Ectodermal cell (in vitro differentiated cells): ENCODE measurements at regions not wholly inside any gene's neighbourhood (a gene's known extent, or its start where the extent isn't known, plus 50 kb on each side); places are given as distances from the start of the nearest gene placed in this dataset.
"Not testable (repeated sequence)": the region's sequence is repeated elsewhere in the genome, so short reads cannot be mapped to it uniquely, and the experiment has no call there.

Experiments used
- H3K27ac ChIP-seq: 2 replicates; pipeline ENCODE4 v1.7.0; 2013; ENCODE audit warnings: mild to moderate bottlenecking, low read depth, low read length; ENCODE audit not compliant: insufficient read depth, poor library complexity, severe bottlenecking
- H3K27me3 ChIP-seq: 2 replicates; pipeline ENCODE4 v1.7.0; 2013; ENCODE audit warnings: mild to moderate bottlenecking, low read length; ENCODE audit not compliant: insufficient read depth, control insufficient read depth, poor library complexity, severe bottlenecking
- H3K36me3 ChIP-seq: one replicate; pipeline ENCODE4 v1.7.0; 2013; ENCODE audit warnings: low read length; ENCODE audit not compliant: control insufficient read depth, insufficient read depth
- H3K4me1 ChIP-seq: one replicate; pipeline ENCODE4 v1.7.0; 2013; ENCODE audit warnings: low read length; ENCODE audit not compliant: control insufficient read depth, insufficient read depth
- H3K4me3 ChIP-seq: 2 replicates; pipeline ENCODE4 v1.7.0; 2013; ENCODE audit warnings: low read depth, low read length, control low read depth; ENCODE audit not compliant: insufficient read depth
- H3K9me3 ChIP-seq: 2 replicates; pipeline ENCODE4 v1.7.0; 2013; ENCODE audit warnings: mild to moderate bottlenecking, low read length, moderate library complexity; ENCODE audit not compliant: control insufficient read depth
- WGBS, 2 experiments: methylation state at CpG; one replicate each; pipeline ENCODE4 v1.1.7; 2013; ENCODE audit warnings: missing lambda C conversion rate in 2 of 2; 5-methylcytosine and 5-hydroxymethylcytosine counted together

- 66 to 84% methylated on average over 4 of the region's 4 CpGs for WGBS, 2 experiments
- Histone ChIP-seq H3K4me1 (no peaks in the 10 kb centered on the region), H3K4me3 (no peak overlapping the region), H3K27ac (no peak overlapping the region), H3K27me3 (no peaks in the 10 kb centered on the region), H3K9me3 (no peaks in the 10 kb centered on the region), H3K36me3 (no peaks in the 10 kb centered on the region)
Measured at GRCh38 chr14:23750357-23750756, 114.2 kb downstream of the DHRS2 start.

DNA sequence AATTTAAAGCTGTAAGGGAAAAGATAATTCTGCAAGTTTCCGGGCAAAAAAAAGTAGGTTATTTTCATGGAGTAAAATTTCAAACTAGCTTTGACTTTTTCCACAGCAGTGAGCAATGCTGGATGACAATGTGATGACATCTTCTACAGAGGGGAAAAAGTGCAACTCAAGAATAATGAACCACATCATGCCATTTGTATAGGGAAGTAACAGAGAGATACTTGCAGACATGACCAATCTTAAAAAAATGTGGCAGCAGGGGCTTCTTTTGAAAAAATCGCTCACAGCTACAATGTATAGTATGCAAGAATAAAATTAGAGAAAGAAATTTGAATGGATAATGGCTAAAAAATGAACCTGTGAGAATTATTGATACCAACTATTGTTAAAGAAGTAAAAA is 115.5 kb downstream of the DHRS2 start:
- WGBS, 2 experiments = 70 to 83% methylated on average over 2 of the region's 2 CpGs
- Histone ChIP-seq H3K9me3 (no peaks in the 10 kb centered on the region), H3K36me3 (no peaks in the 10 kb centered on the region), H3K4me3 (no peak overlapping the region), H3K4me1 (no peaks in the 10 kb centered on the region), H3K27ac (no peak overlapping the region), H3K27me3 (no peaks in the 10 kb centered on the region)

GRCh38 chr14:23763394-23763793 is 127.2 kb downstream of the DHRS2 start:
- Histone ChIP-seq H3K9me3 (no peaks in the 10 kb centered on the region), H3K36me3 (no peaks in the 10 kb centered on the region), H3K27me3 (no peaks in the 10 kb centered on the region), H3K27ac (no peak overlapping the region), H3K4me3 (no peak overlapping the region), H3K4me1 (no peaks in the 10 kb centered on the region)
- WGBS, 2 experiments = 40 to 77% methylated on average over 1 of the region's 1 CpG

DNA sequence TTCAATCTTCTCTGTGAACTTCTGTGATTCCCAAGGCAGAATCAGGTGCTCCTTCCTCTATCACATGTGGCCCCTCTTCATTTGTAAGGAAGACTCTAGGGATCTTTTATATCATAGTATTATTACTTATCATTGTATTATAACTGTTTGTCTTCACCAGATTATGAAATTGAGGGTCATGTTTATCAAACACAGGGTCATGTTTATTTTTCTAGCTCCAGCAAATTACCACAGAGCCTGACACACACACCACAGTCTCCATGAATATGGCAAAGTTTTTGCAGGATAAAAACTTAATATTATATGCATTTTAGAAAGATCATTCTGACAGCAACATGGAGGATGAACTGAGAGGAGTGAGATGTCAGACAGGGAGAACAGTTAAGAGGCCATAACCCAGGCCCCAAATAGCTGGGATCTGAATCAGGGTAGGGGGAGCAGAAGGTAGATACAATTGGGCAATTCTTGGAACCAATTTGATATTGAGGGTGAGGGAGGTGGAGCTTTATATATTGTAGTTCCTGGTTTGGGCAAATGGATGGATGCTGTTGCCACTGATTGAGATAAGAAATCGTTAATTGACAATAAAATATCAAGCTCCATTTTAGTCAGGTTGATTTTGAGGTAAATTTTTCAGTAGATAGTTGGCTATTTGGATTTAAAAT is 130.7 kb downstream of the DHRS2 start:
- no peak overlapping the region for H3K27ac ChIP-seq
- no peaks in the 10 kb centered on the region for H3K4me1 ChIP-seq
- H3K9me3 ChIP-seq = no peaks in the 10 kb centered on the region
- H3K27me3 ChIP-seq = no peaks in the 10 kb centered on the region
- H3K4me3 ChIP-seq = no peak overlapping the region
- whole genome bisulfite sequencing, 2 experiments = 0% methylated on average over 1 of the region's 1 CpG; no CpG with 5 or more reads in 1 of the 2 experiments
- no peaks in the 10 kb centered on the region for H3K36me3 ChIP-seq

DNA sequence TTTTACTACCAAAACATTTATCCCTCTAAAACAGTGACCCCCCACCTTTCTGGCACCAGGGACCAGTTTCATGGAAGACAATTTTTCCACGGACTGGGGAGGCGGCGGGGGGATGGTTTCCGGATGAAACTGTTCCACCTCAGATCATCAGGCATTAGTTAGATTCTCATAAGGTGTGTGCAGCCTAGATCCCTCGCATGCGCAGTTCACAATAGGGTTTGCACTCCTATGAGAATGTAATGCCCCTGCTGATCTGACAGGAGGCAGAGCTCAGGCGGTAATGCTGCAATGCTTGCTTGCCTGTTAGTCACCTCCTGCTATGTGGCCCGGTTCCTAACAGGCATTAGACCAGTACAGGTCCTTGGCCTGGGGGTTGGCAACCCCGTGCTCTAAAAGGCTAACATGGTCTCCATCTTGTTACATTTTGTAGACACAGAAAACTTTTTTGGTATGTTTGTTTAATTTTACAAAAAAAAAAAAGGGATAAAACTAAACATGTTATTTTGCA is 133.1 kb downstream of the DHRS2 start:
- 62 to 64% methylated on average over 9 of the region's 9 CpGs for WGBS, 2 experiments
- H3K4me1 ChIP-seq, H3K4me3 ChIP-seq, H3K27me3 ChIP-seq, H3K9me3 ChIP-seq, H3K27ac ChIP-seq, H3K36me3 ChIP-seq: not testable (repeated sequence)

DNA sequence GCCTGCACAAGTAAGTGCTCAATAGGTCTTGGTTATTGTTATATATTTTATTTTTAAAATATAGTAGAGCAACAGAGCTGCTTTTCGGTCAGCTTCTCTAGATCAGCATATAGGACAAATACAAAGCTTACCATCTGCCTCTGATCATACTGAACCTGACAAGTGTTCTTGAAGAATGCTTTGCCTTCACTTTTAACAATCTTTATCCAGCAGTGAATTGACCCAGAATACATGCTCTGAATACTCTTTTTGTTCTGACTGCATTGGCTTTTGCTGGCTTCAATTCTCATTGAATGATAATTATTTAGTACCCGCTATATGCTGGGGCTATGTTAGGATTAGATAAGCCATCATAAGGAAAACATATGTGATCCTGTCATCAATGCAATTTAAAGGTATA is 137.8 kb downstream of the DHRS2 start:
- 87 to 100% methylated on average over 1 to 2 of the region's 2 CpGs for WGBS, 2 experiments
- no peaks in the 10 kb centered on the region for H3K36me3 ChIP-seq
- H3K9me3 ChIP-seq = no peaks in the 10 kb centered on the region
- no peaks in the 10 kb centered on the region for H3K27me3 ChIP-seq
- H3K4me3 ChIP-seq = no peak overlapping the region
- H3K4me1 ChIP-seq = no peaks in the 10 kb centered on the region
- no peak overlapping the region for H3K27ac ChIP-seq

DNA sequence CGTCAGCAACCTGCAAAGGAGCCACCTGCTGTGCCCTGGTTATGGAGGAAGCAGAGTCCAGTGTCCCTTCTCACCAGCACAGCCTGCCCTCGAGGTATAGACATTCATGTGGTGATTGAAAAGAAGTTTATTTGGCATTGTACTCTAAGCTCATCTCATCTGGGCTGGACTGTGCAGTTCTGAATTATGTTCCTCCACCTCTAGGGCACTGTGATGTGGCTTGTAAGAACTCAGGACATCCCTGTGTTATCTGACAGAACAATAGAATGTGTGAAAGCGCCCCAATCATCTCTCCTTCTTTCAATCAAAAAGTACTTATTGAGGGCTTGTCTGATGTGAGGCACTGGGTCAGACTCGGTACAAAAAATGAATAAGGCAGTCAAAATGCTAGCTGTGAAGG is 140.1 kb downstream of the DHRS2 start:
- no peaks in the 10 kb centered on the region for H3K9me3 ChIP-seq
- no peak overlapping the region for H3K27ac ChIP-seq
- 57 to 71% methylated on average over 4 of the region's 4 CpGs for WGBS, 2 experiments
- H3K4me1 ChIP-seq = no peaks in the 10 kb centered on the region
- H3K4me3 ChIP-seq = no peak overlapping the region
- H3K36me3 ChIP-seq = no peaks in the 10 kb centered on the region
- no peaks in the 10 kb centered on the region for H3K27me3 ChIP-seq

DNA sequence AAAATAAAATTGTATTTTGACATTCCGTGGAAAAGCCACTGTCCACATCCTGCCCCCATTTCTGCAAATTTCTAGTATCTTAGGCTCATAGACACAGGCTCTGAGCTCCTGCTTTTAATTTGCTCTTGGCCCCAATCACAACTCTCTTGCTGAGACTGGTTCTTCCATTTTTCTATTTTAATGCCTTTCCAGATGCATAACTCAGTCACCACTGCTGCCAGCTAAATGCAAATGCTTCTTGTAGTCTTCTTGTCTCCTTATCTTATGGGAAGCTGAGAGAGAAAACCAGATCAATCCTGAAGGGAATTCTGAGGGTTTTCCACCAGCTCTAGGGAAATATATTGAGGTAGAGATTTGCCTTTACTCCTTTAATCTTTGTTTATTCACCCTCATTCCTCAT is 149.0 kb downstream of the DHRS2 start:
- Histone ChIP-seq H3K27ac (no peak overlapping the region), H3K9me3 (no peaks in the 10 kb centered on the region), H3K36me3 (no peaks in the 10 kb centered on the region), H3K4me1 (no peaks in the 10 kb centered on the region), H3K4me3 (no peak overlapping the region), H3K27me3 (no peaks in the 10 kb centered on the region)
- 79 to 83% methylated on average over 1 of the region's 1 CpG for WGBS, 2 experiments

DNA sequence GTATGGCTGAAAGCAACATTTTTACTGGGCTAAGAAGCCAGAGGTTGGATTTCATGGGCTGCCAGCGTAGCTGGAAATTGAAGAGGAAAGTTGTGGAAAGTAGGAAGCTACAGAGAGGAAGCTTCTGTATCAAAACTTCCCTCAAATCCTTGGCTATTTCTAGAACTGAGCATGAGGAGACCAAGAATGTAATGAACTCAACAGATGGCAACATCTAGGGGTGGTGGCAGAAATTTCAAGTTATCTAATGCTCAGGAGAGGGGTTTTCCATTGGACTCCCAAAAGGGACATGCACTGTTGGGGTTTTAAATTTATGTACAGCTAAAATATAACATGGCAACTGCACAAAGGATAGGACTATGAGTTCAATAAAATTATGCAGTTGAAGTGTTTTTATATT is 151.3 kb downstream of the DHRS2 start:
- H3K27ac ChIP-seq = no peak overlapping the region
- 64 to 71% methylated on average over 1 of the region's 1 CpG for WGBS, 2 experiments

DNA sequence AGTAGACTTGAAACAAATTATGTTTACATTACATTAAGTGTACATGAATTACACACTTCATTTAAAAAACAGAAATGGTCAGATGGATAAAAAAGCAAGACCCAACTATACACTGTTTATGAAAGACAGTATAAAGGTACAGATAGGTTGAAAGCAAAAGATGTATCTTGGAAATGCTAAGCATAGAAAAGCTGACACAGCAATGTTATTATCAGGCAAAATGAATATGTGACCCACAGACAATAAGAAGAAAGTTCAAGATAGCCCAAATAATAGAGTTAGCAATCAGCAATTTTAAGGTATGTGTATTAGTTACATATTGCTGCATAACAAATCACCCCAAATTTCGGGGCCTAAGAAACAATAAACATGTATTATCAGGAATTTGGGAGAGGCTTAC is 153.5 kb downstream of the DHRS2 start:
- Histone ChIP-seq H3K27me3 (no peaks in the 10 kb centered on the region), H3K27ac (no peak overlapping the region), H3K4me3 (no peak overlapping the region), H3K4me1 (no peaks in the 10 kb centered on the region), H3K9me3 (peaks cover 2% of the 10 kb centered on the region), H3K36me3 (no peaks in the 10 kb centered on the region)
- 50 to 69% methylated on average over 1 of the region's 1 CpG for WGBS, 2 experiments

More for the DNA sequence above, 151.3 kb downstream of the DHRS2 start:
- H3K36me3 ChIP-seq = no peaks in the 10 kb centered on the region
- no peaks in the 10 kb centered on the region for H3K27me3 ChIP-seq
- H3K4me3 ChIP-seq = no peak overlapping the region
- H3K9me3 ChIP-seq = peaks cover 2% of the 10 kb centered on the region
- H3K4me1 ChIP-seq = no peaks in the 10 kb centered on the region
